ENCODE measurements at regions not wholly inside any gene's neighbourhood (a gene's known extent, or its start where the extent isn't known, plus 50 kb on each side); places are given as distances from the start of the nearest gene placed in this dataset.

- no peak for DNase-seq (ENCODE audit: unreplicated experiment)
- Mint-ChIP-seq H3K27me3 (ENCODE audit: insufficient read depth, unreplicated experiment) (no peaks in the 10 kb centered on the region), H3K27ac (ENCODE audit: low read depth, unreplicated experiment) (no peak overlapping the region), H3K4me3 (ENCODE audit: unreplicated experiment) (no peak overlapping the region), H3K4me1 (ENCODE audit: insufficient read depth, unreplicated experiment) (peaks cover 13% of the 10 kb centered on the region), H3K9me3 (ENCODE audit: unreplicated experiment) (no peaks in the 10 kb centered on the region), H3K36me3 (ENCODE audit: insufficient read depth, unreplicated experiment) (no peaks in the 10 kb centered on the region)
- intact Hi-C loops (cut with micrococcal nuclease): loop anchor here (10.0 kb wide), 1 partner anchor 1031 kb away; no protein-coding TSS in a partner anchor
- ChIA-PET POLR2A (no interaction called here), CTCF (interaction anchor here (0.7 to 2.3 kb wide), 3 partner anchors 342 to 948 kb away, joined by 3 to 5 read pairs (median 3); no protein-coding TSS in a partner anchor)
- no peak for TF ChIP-seq CTCF (IDR thresholded peaks at IDR 0.05; ENCODE audit: unreplicated experiment)
- BruUV-seq (replicated peaks): no TSS peak
Observed at GRCh38 chr17:70555723-70556122, 386.4 kb downstream of the KCNJ2 start.

- no TSS peak for BruUV-seq (replicated peaks)
- DNase-seq (ENCODE audit: unreplicated experiment): no peak
- peaks cover 5% of the 10 kb centered on the region for H3K4me1 Mint-ChIP-seq (ENCODE audit: insufficient read depth, unreplicated experiment)
- no peaks in the 10 kb centered on the region for H3K27me3 Mint-ChIP-seq (ENCODE audit: insufficient read depth, unreplicated experiment)
- no peak overlapping the region for H3K4me3 Mint-ChIP-seq (ENCODE audit: unreplicated experiment)
- H3K9me3 Mint-ChIP-seq (ENCODE audit: unreplicated experiment): no peaks in the 10 kb centered on the region
- CTCF ChIA-PET: interaction anchor here (1.6 kb wide), 1 partner anchor 391 kb away, joined by 5 read pairs; no protein-coding TSS in a partner anchor
- POLR2A ChIA-PET: no interaction called here
- H3K36me3 Mint-ChIP-seq (ENCODE audit: insufficient read depth, unreplicated experiment): no peaks in the 10 kb centered on the region
- intact Hi-C loops (cut with micrococcal nuclease): loop anchor here (10.0 kb wide), 1 partner anchor 1034 kb away; no protein-coding TSS in a partner anchor
- H3K27ac Mint-ChIP-seq (ENCODE audit: low read depth, unreplicated experiment): no peak overlapping the region
- TF ChIP-seq CTCF (IDR thresholded peaks at IDR 0.05; ENCODE audit: unreplicated experiment): no peak
Observed at GRCh38 chr17:70558821-70559220, 389.5 kb downstream of the KCNJ2 start.

- H3K9me3 Mint-ChIP-seq (ENCODE audit: unreplicated experiment): no peaks in the 10 kb centered on the region
- H3K4me3 Mint-ChIP-seq (ENCODE audit: unreplicated experiment): no peak overlapping the region
- POLR2A ChIA-PET: interaction anchor here (0.7 kb wide), 1 partner anchor 349 kb away, joined by 3 read pairs; no protein-coding TSS in a partner anchor
- intact Hi-C loops (cut with micrococcal nuclease): no loop called here
- TF ChIP-seq CTCF (IDR thresholded peaks at IDR 0.05; ENCODE audit: unreplicated experiment): no peak
- peaks cover 5% of the 10 kb centered on the region for H3K4me1 Mint-ChIP-seq (ENCODE audit: insufficient read depth, unreplicated experiment)
- no TSS peak for BruUV-seq (replicated peaks)
- H3K27me3 Mint-ChIP-seq (ENCODE audit: insufficient read depth, unreplicated experiment): no peaks in the 10 kb centered on the region
- H3K27ac Mint-ChIP-seq (ENCODE audit: low read depth, unreplicated experiment): no peak overlapping the region
- no peaks in the 10 kb centered on the region for H3K36me3 Mint-ChIP-seq (ENCODE audit: insufficient read depth, unreplicated experiment)
- DNase-seq (ENCODE audit: unreplicated experiment): no peak
- CTCF ChIA-PET: interaction anchor here (0.7 to 1.6 kb wide), 4 partner anchors 8 to 393 kb away, joined by 3 to 7 read pairs (median 4); no protein-coding TSS in a partner anchor
Observed at GRCh38 chr17:70560471-70560870, 391.1 kb downstream of the KCNJ2 start.

- Mint-ChIP-seq H3K27me3 (ENCODE audit: insufficient read depth, unreplicated experiment) (no peaks in the 10 kb centered on the region), H3K4me1 (ENCODE audit: insufficient read depth, unreplicated experiment) (peaks cover 5% of the 10 kb centered on the region), H3K27ac (ENCODE audit: low read depth, unreplicated experiment) (no peak overlapping the region), H3K36me3 (ENCODE audit: insufficient read depth, unreplicated experiment) (no peaks in the 10 kb centered on the region), H3K9me3 (ENCODE audit: unreplicated experiment) (no peaks in the 10 kb centered on the region), H3K4me3 (ENCODE audit: unreplicated experiment) (no peak overlapping the region)
- intact Hi-C loops (cut with micrococcal nuclease): no loop called here
- BruUV-seq (replicated peaks): no TSS peak
- TF ChIP-seq CTCF (IDR thresholded peaks at IDR 0.05; ENCODE audit: unreplicated experiment): no peak
- POLR2A ChIA-PET: no interaction called here
- CTCF ChIA-PET: interaction anchor here (1.0 to 1.1 kb wide), 2 partner anchors 956 to 994 kb away, joined by 3 read pairs; no protein-coding TSS in a partner anchor
- DNase-seq (ENCODE audit: unreplicated experiment): no peak
Observed at GRCh38 chr17:70562137-70562536, 392.8 kb downstream of the KCNJ2 start.

Data from MCF 10A (cell line).